ENCODE measurements at regions not wholly inside any gene's neighbourhood (a gene's known extent, or its start where the extent isn't known, plus 50 kb on each side); places are given as distances from the start of the nearest gene placed in this dataset.

DNA sequence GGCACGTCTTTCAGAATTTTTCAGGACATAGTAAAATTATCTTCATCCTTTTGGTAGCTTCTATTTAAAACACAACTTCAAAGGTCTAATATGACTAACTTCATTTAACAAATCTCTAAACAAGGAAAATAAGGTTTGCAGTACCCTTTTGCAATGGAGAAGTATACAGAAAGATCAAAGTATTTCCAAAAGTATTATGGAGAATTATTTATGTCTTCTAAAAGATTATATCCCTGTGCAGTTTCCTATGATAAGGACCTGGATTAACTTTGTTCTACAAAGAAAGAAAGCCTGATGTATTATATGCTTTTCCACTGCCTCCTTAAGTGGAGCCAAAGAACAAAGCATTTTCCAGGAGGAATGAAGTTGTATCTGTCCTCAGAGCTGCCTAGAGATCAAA lies 353.0 kb upstream of the RUNX1 start:
- TF ChIP-seq POLR2A (IDR thresholded peaks at IDR 0.05; ENCODE audit: low read length) (no peak), GATA1 (IDR thresholded peaks at IDR 0.05; ENCODE audit: low read depth, low read length) (no peak)

Data from erythroblast (primary cell).